Endothelial cell of hepatic sinusoid (primary cell): ENCODE measurements at regions not wholly inside any gene's neighbourhood (a gene's known extent, or its start where the extent isn't known, plus 50 kb on each side); places are given as distances from the start of the nearest gene placed in this dataset.

ENCODE experiments used
- in situ Hi-C: cut with HindIII; loops from 2 replicates; pipeline ENCODE4 v1.10.0; 2017; ENCODE audit warnings: low sequenced_read_pairs

- in situ Hi-C loops = no loop called here
These were observed 699.4 kb upstream of the FZD8 start for GRCh38 chr10:36341471-36341870.

- in situ Hi-C loops = no loop called here
These were observed 694.2 kb upstream of the FZD8 start for GRCh38 chr10:36336315-36336714.

GRCh38 chr10:36333446-36333845 is 691.4 kb upstream of the FZD8 start:
- in situ Hi-C loops = no loop called here

GRCh38 chr10:36332926-36333325 is 690.8 kb upstream of the FZD8 start:
- in situ Hi-C loops = no loop called here

GRCh38 chr10:36331121-36331520 is 689.0 kb upstream of the FZD8 start:
- in situ Hi-C loops = no loop called here

- in situ Hi-C loops = loop anchor here (5.0 kb wide), 1 partner anchor 64 kb away; no protein-coding TSS in a partner anchor
These were observed 683.7 kb upstream of the FZD8 start for GRCh38 chr10:36325815-36326214.

DNA sequence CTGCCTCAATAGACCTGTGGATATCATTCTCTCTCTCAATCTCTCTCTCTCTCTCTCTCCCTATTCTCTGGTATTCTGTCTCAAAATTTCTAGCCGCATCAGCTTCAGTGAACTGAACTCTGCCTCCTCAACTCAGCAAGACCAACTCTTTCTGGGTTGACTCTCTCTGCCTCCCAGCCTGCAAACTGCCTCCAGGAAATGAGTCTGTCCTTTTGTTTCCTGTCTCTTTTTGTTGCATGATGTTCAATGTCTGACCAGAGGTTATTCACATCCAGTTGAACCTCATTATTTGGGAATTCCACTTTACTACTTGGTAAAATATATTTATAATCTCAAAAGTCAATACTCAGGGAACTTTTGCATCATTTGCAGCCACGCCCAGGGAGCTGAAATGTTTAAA is 682.7 kb upstream of the FZD8 start:
- in situ Hi-C loops = loop anchor here (5.0 kb wide), 1 partner anchor 63 kb away; no protein-coding TSS in a partner anchor

DNA sequence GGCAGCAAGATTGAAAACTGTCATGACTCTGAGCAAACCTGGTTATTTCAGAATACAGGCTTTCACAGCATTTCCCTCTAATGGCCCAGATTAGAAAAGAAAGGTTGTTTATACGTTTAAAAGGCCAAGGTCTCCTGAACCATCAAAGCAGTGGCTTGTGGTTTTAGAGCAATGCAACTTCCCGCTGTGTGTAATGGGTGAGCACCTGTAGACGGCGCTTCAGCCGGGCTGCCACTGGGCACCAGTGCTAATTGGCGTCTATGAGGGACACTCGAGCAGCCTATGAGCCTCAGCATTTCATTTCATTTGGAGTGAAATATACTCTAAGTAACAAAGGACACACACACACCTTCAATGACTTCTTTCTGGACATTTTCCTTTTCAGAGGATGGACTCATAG is 671.0 kb upstream of the FZD8 start:
- in situ Hi-C loops = no loop called here

GRCh38 chr10:36303896-36304295 is 661.8 kb upstream of the FZD8 start:
- in situ Hi-C loops = no loop called here

GRCh38 chr10:36302086-36302485 is 660.0 kb upstream of the FZD8 start:
- in situ Hi-C loops = no loop called here

DNA sequence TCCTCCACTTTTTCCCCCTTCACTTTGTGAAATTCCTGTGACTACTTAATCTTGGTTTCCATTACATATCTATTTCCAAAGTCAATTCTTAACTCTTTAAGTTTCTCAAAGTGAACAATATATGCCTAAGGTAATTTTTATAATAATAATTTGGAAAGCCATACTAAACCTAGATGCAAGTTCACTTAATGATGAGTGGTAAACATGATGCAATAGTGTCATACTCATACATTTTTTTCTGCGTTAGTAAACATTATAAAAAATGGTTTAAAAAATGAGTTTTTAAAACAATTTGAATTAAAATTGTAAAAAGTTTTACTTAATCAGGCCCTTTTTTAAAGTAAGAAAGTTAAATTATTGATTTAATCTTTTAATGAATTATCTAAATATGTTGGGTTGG is 659.4 kb upstream of the FZD8 start:
- in situ Hi-C loops = no loop called here

DNA sequence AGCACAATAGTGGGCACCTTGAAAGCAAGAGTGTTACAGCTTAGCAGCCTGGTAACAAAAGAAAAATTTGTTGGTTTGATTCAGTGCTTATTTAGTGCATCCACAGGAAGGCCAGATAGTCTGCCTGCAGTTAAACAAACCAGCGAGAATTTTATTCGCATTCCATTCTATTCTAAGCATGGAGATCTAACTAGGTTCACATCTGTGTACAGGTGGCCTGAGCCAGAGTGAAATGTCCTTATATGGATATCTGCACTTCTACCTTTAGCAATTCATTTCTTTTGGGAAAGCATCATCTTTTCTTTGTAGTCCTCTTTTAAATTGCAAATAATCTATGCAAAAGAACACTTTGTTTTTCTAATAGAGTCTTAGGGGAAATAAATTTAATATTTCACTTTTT is 659.0 kb upstream of the FZD8 start:
- in situ Hi-C loops = no loop called here

DNA sequence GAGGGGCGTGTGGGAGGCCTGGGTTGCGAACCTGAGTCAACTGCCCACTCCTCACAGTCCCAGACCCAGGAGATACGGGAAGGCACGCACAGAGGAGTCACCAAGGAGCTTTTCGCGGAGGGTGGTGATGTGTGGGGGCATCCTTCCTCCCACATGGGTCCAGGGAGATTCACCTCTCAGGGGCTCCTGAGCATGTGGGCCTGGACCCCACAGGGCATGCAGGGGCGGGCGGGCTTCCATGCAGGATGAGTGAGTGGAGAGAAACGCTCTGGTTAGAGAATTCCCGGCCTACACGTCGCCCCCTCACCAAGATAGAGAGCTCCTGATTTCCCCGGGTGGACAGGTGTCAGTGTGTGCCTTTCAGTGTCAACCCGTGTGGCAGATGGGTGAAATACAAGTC is 641.7 kb upstream of the FZD8 start:
- in situ Hi-C loops = no loop called here

DNA sequence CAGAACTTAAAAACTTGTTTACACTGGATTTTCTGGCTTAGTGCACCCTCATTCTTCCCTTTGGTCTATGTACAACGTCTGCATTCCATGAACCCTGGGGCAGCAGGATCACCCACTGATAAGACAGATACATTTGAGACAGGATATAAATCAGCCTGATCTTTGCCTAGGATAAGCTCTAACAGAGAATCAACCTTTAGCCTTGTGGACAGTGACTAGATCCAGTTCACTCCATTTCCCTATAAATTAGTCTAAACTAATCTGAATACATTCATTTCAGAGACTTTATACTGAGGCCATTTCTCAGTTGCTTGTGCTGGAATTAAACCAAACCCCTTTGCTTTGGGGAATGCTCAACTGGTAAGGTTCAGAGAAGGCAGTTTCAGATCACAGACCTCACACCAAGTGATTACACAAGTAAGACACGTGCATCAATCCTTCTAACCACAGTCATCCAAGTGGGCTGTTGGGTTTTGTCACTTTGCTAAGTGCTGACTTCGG is 639.8 kb upstream of the FZD8 start:
- in situ Hi-C loops = no loop called here

- in situ Hi-C loops = no loop called here
These were observed 638.9 kb upstream of the FZD8 start for GRCh38 chr10:36280890-36281499.

- in situ Hi-C loops = no loop called here
These were observed 638.2 kb upstream of the FZD8 start for GRCh38 chr10:36280321-36280741.

DNA sequence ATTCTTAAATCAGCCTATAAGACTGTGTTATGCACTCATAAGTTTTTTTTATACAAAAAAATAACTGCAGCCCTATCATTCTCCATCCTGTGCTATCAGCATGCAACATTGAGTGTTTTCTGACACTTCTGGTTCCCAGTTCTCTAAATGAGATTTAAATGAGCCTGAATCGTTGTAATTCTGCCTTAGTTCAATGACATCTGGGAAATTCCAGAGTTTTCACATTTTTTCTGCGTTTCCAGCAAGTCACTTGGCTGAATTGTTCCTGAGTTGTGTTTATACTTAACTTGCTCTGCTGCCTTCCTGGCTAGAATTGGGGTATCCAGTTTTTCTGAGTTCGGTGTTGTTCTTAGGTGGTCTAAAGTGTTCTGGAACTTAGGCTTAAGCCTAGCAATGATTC is 636.1 kb upstream of the FZD8 start:
- in situ Hi-C loops = no loop called here

GRCh38 chr10:36277459-36277858 is 635.4 kb upstream of the FZD8 start:
- in situ Hi-C loops = no loop called here

- in situ Hi-C loops = no loop called here
These were observed 629.7 kb upstream of the FZD8 start for GRCh38 chr10:36271627-36272340.

DNA sequence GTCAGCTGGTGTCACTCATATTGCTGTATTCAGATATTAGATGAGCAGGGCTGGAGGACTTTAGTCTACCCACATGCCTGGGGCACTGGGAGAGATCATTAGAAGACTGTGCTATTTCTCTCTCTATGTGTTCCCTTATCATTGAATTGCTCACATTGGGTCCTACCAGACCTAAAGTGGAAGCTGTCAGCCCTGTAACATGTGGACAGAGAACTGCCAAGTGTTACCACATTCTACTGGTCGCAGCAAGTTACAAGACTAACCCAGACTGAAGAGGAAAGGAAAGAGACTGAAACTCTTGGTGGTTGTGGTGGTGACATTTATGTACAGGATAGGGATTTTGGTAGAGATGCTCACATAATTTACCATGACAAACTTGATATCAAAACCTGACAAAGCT is 627.1 kb upstream of the FZD8 start:
- in situ Hi-C loops = no loop called here

- in situ Hi-C loops = no loop called here
These were observed 624.8 kb upstream of the FZD8 start for GRCh38 chr10:36266923-36267322.

- in situ Hi-C loops = no loop called here
These were observed 623.6 kb upstream of the FZD8 start for GRCh38 chr10:36265741-36266140.
